ENCODE measurements at regions not wholly inside any gene's neighbourhood (a gene's known extent, or its start where the extent isn't known, plus 50 kb on each side); places are given as distances from the start of the nearest gene placed in this dataset.

DNA sequence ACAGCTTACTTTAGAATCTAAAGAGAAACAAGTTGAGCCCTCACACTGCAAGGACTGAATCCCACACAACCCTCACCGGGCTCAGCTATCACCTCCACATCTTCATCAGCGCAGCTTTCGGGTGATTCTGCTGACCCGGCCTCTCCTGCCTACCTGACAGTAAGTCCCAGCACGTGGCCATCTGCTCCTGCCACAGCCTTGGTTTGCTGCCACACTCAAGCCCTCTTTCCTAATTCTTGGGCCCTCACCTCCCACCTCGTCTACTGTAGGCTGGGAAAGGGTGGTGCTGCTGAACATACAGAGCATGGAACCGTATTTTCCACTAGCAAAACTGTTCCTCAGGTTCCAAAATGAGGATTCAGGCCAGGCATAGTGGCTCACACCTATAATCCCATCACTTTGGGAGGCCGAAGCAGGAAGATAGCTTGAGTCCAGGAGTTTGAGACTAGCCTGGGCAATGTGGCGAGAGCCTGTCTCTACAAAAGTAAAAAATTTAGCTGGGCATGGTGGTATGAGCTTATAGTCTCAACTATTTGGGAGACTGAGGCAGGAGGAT, 55.3 kb upstream of the HAAO start:
- TF ChIP-seq EZH2 (IDR thresholded peaks at IDR 0.05), result no peak
- TF ChIP-seq POLR2AphosphoS5 (IDR thresholded peaks at IDR 0.05; ENCODE audit: borderline replicate concordance, low read depth, low read length), result no peak
- TF ChIP-seq FOXP2 (optimal IDR thresholded peaks at IDR 0.05; ENCODE audit: control extremely low read depth, extremely low read length, insufficient read depth), result no peak

Measured in SK-N-MC (cell line).